CD14-positive monocyte (primary cell): ENCODE measurements at regions not wholly inside any gene's neighbourhood (a gene's known extent, or its start where the extent isn't known, plus 50 kb on each side); places are given as distances from the start of the nearest gene placed in this dataset.

Source experiments
- DNase-seq, 3 donors: peaks; one replicate each; pipeline ENCODE4 v3.0.0-alpha.2; 2011 to 2022
- H2AFZ ChIP-seq: 2 replicates; pipeline ENCODE4 v1.6.0; 2012; ENCODE audit warnings: mild to moderate bottlenecking, low read depth, low read length, inconsistent platforms; ENCODE audit not compliant: insufficient read depth, poor library complexity, severe bottlenecking
- H3K27ac ChIP-seq, 2 donors: 1 replicate in 1 of 2; 2 replicates in 1 of 2; pipeline ENCODE4 v1.5.1; 2012 to 2013; ENCODE audit warnings: low read length in 2 of 2, control low read depth in 1 of 2, inconsistent platforms in 1 of 2, low read depth in 1 of 2, mild to moderate bottlenecking in 1 of 2
- H3K27me3 ChIP-seq, 2 donors: one replicate each; pipeline versions ENCODE4 v1.6.0 to v1.6.1; 2011 to 2013; ENCODE audit warnings: low read length in 2 of 2; ENCODE audit not compliant: control insufficient read depth in 2 of 2, insufficient read depth in 2 of 2
- H3K36me3 ChIP-seq, 2 donors: replicated peaks in 1 of 2; 1 replicate in 1 of 2; 2 replicates in 1 of 2; pipeline versions ENCODE4 v1.5.1 to v1.6.1; 2012 to 2013; ENCODE audit warnings: low read length in 2 of 2, control low read depth in 1 of 2, inconsistent platforms in 1 of 2, mild to moderate bottlenecking in 1 of 2; ENCODE audit not compliant: insufficient read depth in 2 of 2, control insufficient read depth in 1 of 2
- H3K4me1 ChIP-seq, 2 donors: 1 replicate in 1 of 2; 2 replicates in 1 of 2; pipeline versions ENCODE4 v1.5.1 to v1.6.1; 2012 to 2013; ENCODE audit warnings: low read length in 2 of 2, control low read depth in 1 of 2, inconsistent platforms in 1 of 2, mild to moderate bottlenecking in 1 of 2, moderate library complexity in 1 of 2; ENCODE audit not compliant: insufficient read depth in 2 of 2, control insufficient read depth in 1 of 2
- H3K4me2 ChIP-seq: replicated peaks from 2 replicates; pipeline ENCODE3; 2012; ENCODE audit warnings: low read length, moderate library complexity, mild to moderate bottlenecking; ENCODE audit not compliant: poor library complexity, severe bottlenecking; ENCODE audit errors: extremely low read depth
- H3K4me3 ChIP-seq, 3 experiments: fragments of 200-600 bp in 1 of 3; sonication (generic) in 1 of 3; replicated peaks in 1 of 3; 1 replicate in 2 of 3; 2 replicates in 1 of 3; pipeline ENCODE4 v1.5.1; 2011 to 2013; ENCODE audit warnings: low read length in 3 of 3, mild to moderate bottlenecking in 3 of 3, control low read depth in 2 of 3, low read depth in 2 of 3, inconsistent platforms in 1 of 3, moderate library complexity in 1 of 3
- H3K79me2 ChIP-seq: 2 replicates; pipeline ENCODE4 v1.6.0; 2012; ENCODE audit warnings: mild to moderate bottlenecking, control low read depth, inconsistent platforms, low read length, moderate library complexity; ENCODE audit not compliant: insufficient read depth
- H3K9ac ChIP-seq: 2 replicates; pipeline ENCODE4 v1.6.0; 2017; ENCODE audit warnings: low read length, mild to moderate bottlenecking; ENCODE audit not compliant: insufficient read depth, poor library complexity, severe bottlenecking
- H3K9me3 ChIP-seq, 2 donors: replicated peaks in 1 of 2; 1 replicate in 1 of 2; 2 replicates in 1 of 2; pipeline versions ENCODE4 v1.5.1 to v1.6.1; 2012 to 2013; ENCODE audit warnings: low read length in 2 of 2, control low read depth in 1 of 2; ENCODE audit not compliant: control insufficient read depth in 1 of 2, insufficient read depth in 1 of 2
- H4K20me1 ChIP-seq: 2 replicates; pipeline ENCODE4 v1.6.0; 2012; ENCODE audit warnings: mild to moderate bottlenecking, low read length, control low read depth, moderate library complexity; ENCODE audit not compliant: insufficient read depth
- H3K27ac Mint-ChIP-seq, 7 donors: one replicate each; pipeline ENCODE4 v1.8.0; 2020; ENCODE audit warnings: mild to moderate bottlenecking in 7 of 7, mixed read lengths in 7 of 7, moderate library complexity in 6 of 7, inconsistent platforms in 2 of 7
- H3K27me3 Mint-ChIP-seq, 3 donors: one replicate each; pipeline ENCODE4 v1.8.0; 2021 to 2022; ENCODE audit warnings: low read depth in 3 of 3, mild to moderate bottlenecking in 3 of 3, mixed read lengths in 3 of 3, moderate library complexity in 3 of 3, inconsistent platforms in 1 of 3
- H3K36me3 Mint-ChIP-seq, 2 donors: one replicate each; pipeline ENCODE4 v1.8.0; 2020; ENCODE audit warnings: mixed read lengths in 2 of 2, inconsistent platforms in 1 of 2, mild to moderate bottlenecking in 1 of 2
- H3K4me1 Mint-ChIP-seq: one replicate; pipeline ENCODE4 v1.8.0; 2020; ENCODE audit warnings: mild to moderate bottlenecking, mixed read lengths
- H3K4me3 Mint-ChIP-seq, 2 donors: one replicate each; pipeline ENCODE4 v1.8.0; 2020; ENCODE audit warnings: mild to moderate bottlenecking in 2 of 2, mixed read lengths in 2 of 2, moderate library complexity in 1 of 2
- H3K9me3 Mint-ChIP-seq, 7 donors: one replicate each; pipeline ENCODE4 v1.8.0; 2020 to 2022; ENCODE audit warnings: mixed read lengths in 7 of 7, mild to moderate bottlenecking in 6 of 7, moderate library complexity in 6 of 7, inconsistent platforms in 2 of 7
- CTCF ChIP-seq: fragments of 200-600 bp; IDR thresholded peaks from one replicate; pipeline ENCODE4 v1.8.0; 2022; ENCODE audit warnings: antibody characterized with exemption, mild to moderate bottlenecking
- WGBS: methylation state at CpG from one replicate; pipeline ENCODE4 v1.1.5; 2013; ENCODE audit warnings: missing lambda C conversion rate; ENCODE audit not compliant: insufficient coverage; 5-methylcytosine and 5-hydroxymethylcytosine counted together
- intact Hi-C, 2 donors: fragments of 100-400 bp; cut with micrococcal nuclease; formaldehyde crosslinking; loops; one replicate each; pipeline versions ENCODE4 v1.15.0 to v1.15.1; 2023

GRCh38 chr12:91478500-91478899 lies 295.9 kb upstream of the DCN start:
- no peaks in the 10 kb centered on the region for H3K36me3 Mint-ChIP-seq
- no peak for DNase-seq
- no peaks in the 10 kb centered on the region for H3K9me3 ChIP-seq

GRCh38 chr12:91467686-91468085 lies 285.1 kb upstream of the DCN start:
- no peak for DNase-seq
- H3K27me3 ChIP-seq, result no peaks in the 10 kb centered on the region
- no peak overlapping the region for H3K27ac ChIP-seq
- no peak overlapping the region for H2AFZ ChIP-seq
- intact Hi-C loops, result no loop called here
- H3K9ac ChIP-seq, result no peak overlapping the region
- Mint-ChIP-seq H3K27ac (no peak overlapping the region), H3K36me3 (no peaks in the 10 kb centered on the region), H3K4me3 (no peak overlapping the region), H3K9me3 (peaks cover 0 to 2% (median 0%) of the 10 kb centered on the region in 7 donors), H3K27me3 (no peaks in the 10 kb centered on the region), H3K4me1 (no peaks in the 10 kb centered on the region)
- WGBS, result no CpG with 5 or more reads among the region's 4 CpGs
- no peaks in the 10 kb centered on the region for H4K20me1 ChIP-seq
- no peak for TF ChIP-seq CTCF
- H3K36me3 ChIP-seq, result no peaks in the 10 kb centered on the region
- H3K9me3 ChIP-seq, result peaks cover 0 to 2% of the 10 kb centered on the region in 2 donors
- H3K4me2 ChIP-seq, result no peak overlapping the region
- H3K4me3 ChIP-seq, result no peak overlapping the region
- no peaks in the 10 kb centered on the region for H3K4me1 ChIP-seq
- H3K79me2 ChIP-seq, result no peaks in the 10 kb centered on the region

More at GRCh38 chr12:91478500-91478899, 295.9 kb upstream of the DCN start:
- Histone ChIP-seq H3K9ac (no peak overlapping the region), H3K27ac (no peak overlapping the region), H3K4me2 (no peak overlapping the region), H3K4me3 (no peak overlapping the region), H4K20me1 (no peaks in the 10 kb centered on the region), H3K79me2 (no peaks in the 10 kb centered on the region), H3K27me3 (no peaks in the 10 kb centered on the region), H3K36me3 (no peaks in the 10 kb centered on the region), H3K4me1 (no peaks in the 10 kb centered on the region), H2AFZ (no peak overlapping the region)
- intact Hi-C loops, result no loop called here
- Mint-ChIP-seq H3K27ac (no peak overlapping the region), H3K9me3 (peaks cover 0 to 6% (median 3%) of the 10 kb centered on the region in 7 donors), H3K27me3 (no peaks in the 10 kb centered on the region), H3K4me3 (no peak overlapping the region), H3K4me1 (no peaks in the 10 kb centered on the region)
- no CpG with 5 or more reads among the region's 1 CpG for WGBS
- no peak for TF ChIP-seq CTCF
